ENCODE measurements at regions not wholly inside any gene's neighbourhood (a gene's known extent, or its start where the extent isn't known, plus 50 kb on each side); places are given as distances from the start of the nearest gene placed in this dataset.

- Histone ChIP-seq H3K9ac (ENCODE audit: extremely low read depth, insufficient read length, low read length) (no peak overlapping the region), H3K23me2 (ENCODE audit: insufficient read length, low read depth, low read length, poor library complexity, severe bottlenecking) (no peaks in the 10 kb centered on the region), H3K79me2 (ENCODE audit: insufficient read depth, low read length) (no peaks in the 10 kb centered on the region), H3K27ac (ENCODE audit: insufficient read length, low read depth, low read length) (no peak overlapping the region), H2BK120ac (ENCODE audit: low read depth, low read length, poor library complexity, severe bottlenecking) (no peak overlapping the region), H3K18ac (ENCODE audit: insufficient read length, low read depth, low read length) (no peak overlapping the region), H2BK20ac (ENCODE audit: low read depth, low read length, poor library complexity, severe bottlenecking) (no peak overlapping the region), H2BK5ac (ENCODE audit: insufficient read length, low read length) (no peak overlapping the region), H2BK15ac (ENCODE audit: low read depth, low read length) (no peak overlapping the region), H2AK5ac (ENCODE audit: insufficient read length, low read length) (no peak overlapping the region), H3K14ac (ENCODE audit: insufficient read depth, low read length) (no peak overlapping the region), H4K20me1 (ENCODE audit: control insufficient read depth, insufficient read depth, insufficient read length) (no peaks in the 10 kb centered on the region), H2BK12ac (ENCODE audit: insufficient read length, low read depth, low read length) (no peak overlapping the region), H3K23ac (ENCODE audit: insufficient read length, low read depth, low read length) (no peak overlapping the region), H3K9me3 (ENCODE audit: control insufficient read depth, low read depth, low read length) (no peaks in the 10 kb centered on the region), H3K4me1 (ENCODE audit: insufficient read depth, low read length) (no peaks in the 10 kb centered on the region), H4K5ac (ENCODE audit: insufficient read length, low read depth, low read length) (no peak overlapping the region), H3K79me1 (ENCODE audit: insufficient read depth, low read depth, low read length, poor library complexity, severe bottlenecking) (no peaks in the 10 kb centered on the region), H2AFZ (ENCODE audit: low read length) (no peak overlapping the region), H3K27me3 (ENCODE audit: insufficient read depth, low read length) (no peaks in the 10 kb centered on the region), H3K56ac (ENCODE audit: insufficient read length, low read depth, low read length) (no peak overlapping the region), H4K91ac (ENCODE audit: insufficient read length, low read depth, low read length) (no peak overlapping the region), H3T11ph (ENCODE audit: low read length) (no peak overlapping the region), H3K4me2 (ENCODE audit: insufficient read depth, insufficient read length, low read length) (no peak overlapping the region), H3K4ac (ENCODE audit: low read depth, low read length) (no peak overlapping the region), H4K8ac (replicated peaks; ENCODE audit: insufficient read length, low read depth, low read length) (no peak overlapping the region)
- peaks cover 6 to 7% of the 10 kb centered on the region in 2 experiments for H3K4me1 Mint-ChIP-seq
- TF ChIP-seq CTCF (conservative IDR thresholded peaks at IDR 0.05): no peak
- no peak overlapping the region for H3K27ac Mint-ChIP-seq
- no peaks in the 10 kb centered on the region for H3K27me3 Mint-ChIP-seq (ENCODE audit: low read depth)
- no CpG with 5 or more reads among the region's 2 CpGs for WGBS (ENCODE audit: extremely low coverage, insufficient read length, low lambda C conversion rate)
- no peak for DNase-seq
- H3K4me3 Mint-ChIP-seq: no peak overlapping the region
- no peaks in the 10 kb centered on the region for H3K9me3 Mint-ChIP-seq
- H3K36me3 Mint-ChIP-seq (ENCODE audit: insufficient read depth in 1 of 3, low read depth in 3 of 3): no peaks in the 10 kb centered on the region
Observed at GRCh38 chr18:67285583-67285982, 230.9 kb downstream of the DSEL start.
